Retinal pigment epithelial cell (primary cell): ENCODE measurements at regions not wholly inside any gene's neighbourhood (a gene's known extent, or its start where the extent isn't known, plus 50 kb on each side); places are given as distances from the start of the nearest gene placed in this dataset.
"Not testable (repeated sequence)": the region's sequence is repeated elsewhere in the genome, so short reads cannot be mapped to it uniquely, and the experiment has no call there.

Source experiments
- DNase-seq: peaks from one replicate; pipeline ENCODE4 v3.0.0-alpha.2; 2010; ENCODE audit warnings: low read depth
- H3K4me3 ChIP-seq: 2 replicates; pipeline ENCODE4 v1.5.1; 2011; ENCODE audit warnings: mild to moderate bottlenecking, low read length, control low read depth, moderate library complexity
- CTCF ChIP-seq: conservative IDR thresholded peaks from 2 replicates; pipeline ENCODE4 v1.5.1; 2011; ENCODE audit warnings: low read depth, low read length, control low read depth, inconsistent platforms

- DNase-seq, result no peak
- no peak overlapping the region for H3K4me3 ChIP-seq
- no peak for TF ChIP-seq CTCF
These were observed 487.1 kb downstream of the KCNT2 start for GRCh38 chr1:196121181-196121580.

- H3K4me3 ChIP-seq, result no peak overlapping the region
- peak; percentile 78 for DNase-seq
- no peak for TF ChIP-seq CTCF
These were observed 492.6 kb downstream of the KCNT2 start for GRCh38 chr1:196115646-196116045.

- H3K4me3 ChIP-seq, result no peak overlapping the region
- peak; percentile 20 for DNase-seq
- TF ChIP-seq CTCF, result no peak
These were observed 494.0 kb downstream of the KCNT2 start for GRCh38 chr1:196114193-196114592.

GRCh38 chr1:196108990-196109389 lies 499.2 kb downstream of the KCNT2 start:
- not testable (repeated sequence) for H3K4me3 ChIP-seq, DNase-seq

GRCh38 chr1:196105901-196106300 lies 502.3 kb downstream of the KCNT2 start:
- TF ChIP-seq CTCF, result no peak
- H3K4me3 ChIP-seq, result no peak overlapping the region
- DNase-seq, result no peak

- TF ChIP-seq CTCF, result no peak
- no peak overlapping the region for H3K4me3 ChIP-seq
- no peak for DNase-seq
These were observed 505.4 kb downstream of the KCNT2 start for GRCh38 chr1:196102826-196103225.

- no peak overlapping the region for H3K4me3 ChIP-seq
- TF ChIP-seq CTCF, result no peak
- no peak for DNase-seq
These were observed 510.2 kb downstream of the KCNT2 start for GRCh38 chr1:196098000-196098399.

- no peak for TF ChIP-seq CTCF
- DNase-seq, result no peak
These were observed 513.4 kb downstream of the KCNT2 start for GRCh38 chr1:196094821-196095220.

More at GRCh38 chr1:196094821-196095220, 513.4 kb downstream of the KCNT2 start:
- H3K4me3 ChIP-seq, result no peak overlapping the region
